ENCODE measurements at regions not wholly inside any gene's neighbourhood (a gene's known extent, or its start where the extent isn't known, plus 50 kb on each side); places are given as distances from the start of the nearest gene placed in this dataset.

GRCh38 chr16:47916266-47916665 lies 239.5 kb downstream of the ABCC12 start:
- TF ChIP-seq ATF3 (CRISPR knock-in tag; IDR thresholded peaks at IDR 0.05), result no peak
- TF ChIP-seq POLR2AphosphoS5 (IDR thresholded peaks at IDR 0.05; ENCODE audit: low read depth, low read length), result no peak
- TF ChIP-seq ZBTB33 (CRISPR knock-in tag; IDR thresholded peaks at IDR 0.05), result no peak
- TF ChIP-seq CTCF (CRISPR knock-in tag; IDR thresholded peaks at IDR 0.05), result no peak
